ENCODE measurements at regions not wholly inside any gene's neighbourhood (a gene's known extent, or its start where the extent isn't known, plus 50 kb on each side); places are given as distances from the start of the nearest gene placed in this dataset.

DNA sequence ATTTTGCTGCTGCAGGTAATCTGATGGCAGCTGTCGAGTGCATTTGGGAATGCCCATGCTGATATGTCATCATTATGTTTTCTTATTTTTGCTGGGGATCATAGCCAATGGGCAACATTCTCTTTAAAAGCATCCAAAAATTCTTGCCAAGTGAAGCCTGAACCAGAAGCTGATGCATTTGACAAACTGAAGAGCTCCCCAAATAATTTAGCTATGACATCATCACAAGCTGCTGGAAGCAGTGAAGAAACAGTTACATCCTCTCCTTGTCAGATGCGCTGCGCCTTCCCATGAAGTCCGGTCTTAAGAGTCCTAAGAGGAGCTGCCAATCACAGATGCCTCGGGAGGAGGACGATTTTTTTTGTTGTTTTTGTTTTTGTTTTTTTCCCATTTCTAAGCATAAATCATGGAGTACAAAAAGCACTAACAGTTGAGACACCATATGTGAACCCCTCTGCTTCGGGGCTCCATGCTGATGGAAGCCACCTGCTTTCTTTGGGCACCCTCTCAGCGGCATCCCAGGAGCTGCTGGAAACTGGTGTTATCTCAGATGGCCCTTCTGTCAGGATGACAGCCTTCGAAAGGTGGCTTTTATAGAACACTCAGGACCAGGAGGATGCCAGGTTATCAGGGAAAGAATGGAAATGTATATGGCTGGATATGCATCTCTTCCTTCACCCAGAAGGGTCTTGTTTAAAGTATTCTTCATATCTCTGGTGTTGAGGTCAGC lies 56.1 kb upstream of the FOXQ1 start:
- POLR2A ChIA-PET: no interaction called here
- TF ChIP-seq, protein P1, sequence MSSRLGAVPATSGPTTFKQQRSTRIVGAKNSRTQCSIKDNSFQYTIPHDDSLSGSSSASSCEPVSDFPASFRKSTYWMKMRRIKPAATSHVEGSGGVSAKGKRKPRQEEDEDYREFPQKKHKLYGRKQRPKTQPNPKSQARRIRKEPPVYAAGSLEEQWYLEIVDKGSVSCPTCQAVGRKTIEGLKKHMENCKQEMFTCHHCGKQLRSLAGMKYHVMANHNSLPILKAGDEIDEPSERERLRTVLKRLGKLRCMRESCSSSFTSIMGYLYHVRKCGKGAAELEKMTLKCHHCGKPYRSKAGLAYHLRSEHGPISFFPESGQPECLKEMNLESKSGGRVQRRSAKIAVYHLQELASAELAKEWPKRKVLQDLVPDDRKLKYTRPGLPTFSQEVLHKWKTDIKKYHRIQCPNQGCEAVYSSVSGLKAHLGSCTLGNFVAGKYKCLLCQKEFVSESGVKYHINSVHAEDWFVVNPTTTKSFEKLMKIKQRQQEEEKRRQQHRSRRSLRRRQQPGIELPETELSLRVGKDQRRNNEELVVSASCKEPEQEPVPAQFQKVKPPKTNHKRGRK (CRISPR knock-in tag; IDR thresholded peaks at IDR 0.05; ENCODE audit: borderline replicate concordance): no peak
- TF ChIP-seq TCF7 (CRISPR knock-in tag; IDR thresholded peaks at IDR 0.05; ENCODE audit: low read depth) (no peak), NFYB (CRISPR knock-in tag; conservative IDR thresholded peaks at IDR 0.05; ENCODE audit: low read depth) (no peak), KAT7 (CRISPR knock-in tag; IDR thresholded peaks at IDR 0.05; ENCODE audit: borderline replicate concordance) (no peak), NR1H2 (CRISPR knock-in tag; IDR thresholded peaks at IDR 0.05) (no peak), ZNF138 (CRISPR knock-in tag; conservative IDR thresholded peaks at IDR 0.05) (no peak), OVOL2 (CRISPR knock-in tag; IDR thresholded peaks at IDR 0.05; ENCODE audit: borderline replicate concordance) (no peak), NFATC4 (CRISPR knock-in tag; IDR thresholded peaks at IDR 0.05) (no peak), RORB (CRISPR knock-in tag; IDR thresholded peaks at IDR 0.05) (no peak), TEAD1 (CRISPR knock-in tag; IDR thresholded peaks at IDR 0.05) (no peak)
- TF ChIP-seq, protein P2, sequence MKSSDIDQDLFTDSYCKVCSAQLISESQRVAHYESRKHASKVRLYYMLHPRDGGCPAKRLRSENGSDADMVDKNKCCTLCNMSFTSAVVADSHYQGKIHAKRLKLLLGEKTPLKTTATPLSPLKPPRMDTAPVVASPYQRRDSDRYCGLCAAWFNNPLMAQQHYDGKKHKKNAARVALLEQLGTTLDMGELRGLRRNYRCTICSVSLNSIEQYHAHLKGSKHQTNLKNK (CRISPR knock-in tag; IDR thresholded peaks at IDR 0.05): no peak
- TF ChIP-seq, protein P3, sequence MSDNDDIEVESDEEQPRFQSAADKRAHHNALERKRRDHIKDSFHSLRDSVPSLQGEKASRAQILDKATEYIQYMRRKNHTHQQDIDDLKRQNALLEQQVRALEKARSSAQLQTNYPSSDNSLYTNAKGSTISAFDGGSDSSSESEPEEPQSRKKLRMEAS (CRISPR knock-in tag; IDR thresholded peaks at IDR 0.05): no peak
- TF ChIP-seq, protein P4, sequence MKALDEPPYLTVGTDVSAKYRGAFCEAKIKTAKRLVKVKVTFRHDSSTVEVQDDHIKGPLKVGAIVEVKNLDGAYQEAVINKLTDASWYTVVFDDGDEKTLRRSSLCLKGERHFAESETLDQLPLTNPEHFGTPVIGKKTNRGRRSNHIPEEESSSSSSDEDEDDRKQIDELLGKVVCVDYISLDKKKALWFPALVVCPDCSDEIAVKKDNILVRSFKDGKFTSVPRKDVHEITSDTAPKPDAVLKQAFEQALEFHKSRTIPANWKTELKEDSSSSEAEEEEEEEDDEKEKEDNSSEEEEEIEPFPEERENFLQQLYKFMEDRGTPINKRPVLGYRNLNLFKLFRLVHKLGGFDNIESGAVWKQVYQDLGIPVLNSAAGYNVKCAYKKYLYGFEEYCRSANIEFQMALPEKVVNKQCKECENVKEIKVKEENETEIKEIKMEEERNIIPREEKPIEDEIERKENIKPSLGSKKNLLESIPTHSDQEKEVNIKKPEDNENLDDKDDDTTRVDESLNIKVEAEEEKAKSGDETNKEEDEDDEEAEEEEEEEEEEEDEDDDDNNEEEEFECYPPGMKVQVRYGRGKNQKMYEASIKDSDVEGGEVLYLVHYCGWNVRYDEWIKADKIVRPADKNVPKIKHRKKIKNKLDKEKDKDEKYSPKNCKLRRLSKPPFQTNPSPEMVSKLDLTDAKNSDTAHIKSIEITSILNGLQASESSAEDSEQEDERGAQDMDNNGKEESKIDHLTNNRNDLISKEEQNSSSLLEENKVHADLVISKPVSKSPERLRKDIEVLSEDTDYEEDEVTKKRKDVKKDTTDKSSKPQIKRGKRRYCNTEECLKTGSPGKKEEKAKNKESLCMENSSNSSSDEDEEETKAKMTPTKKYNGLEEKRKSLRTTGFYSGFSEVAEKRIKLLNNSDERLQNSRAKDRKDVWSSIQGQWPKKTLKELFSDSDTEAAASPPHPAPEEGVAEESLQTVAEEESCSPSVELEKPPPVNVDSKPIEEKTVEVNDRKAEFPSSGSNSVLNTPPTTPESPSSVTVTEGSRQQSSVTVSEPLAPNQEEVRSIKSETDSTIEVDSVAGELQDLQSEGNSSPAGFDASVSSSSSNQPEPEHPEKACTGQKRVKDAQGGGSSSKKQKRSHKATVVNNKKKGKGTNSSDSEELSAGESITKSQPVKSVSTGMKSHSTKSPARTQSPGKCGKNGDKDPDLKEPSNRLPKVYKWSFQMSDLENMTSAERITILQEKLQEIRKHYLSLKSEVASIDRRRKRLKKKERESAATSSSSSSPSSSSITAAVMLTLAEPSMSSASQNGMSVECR (CRISPR knock-in tag; IDR thresholded peaks at IDR 0.05; ENCODE audit: borderline replicate concordance): no peak
- TF ChIP-seq, protein P5, sequence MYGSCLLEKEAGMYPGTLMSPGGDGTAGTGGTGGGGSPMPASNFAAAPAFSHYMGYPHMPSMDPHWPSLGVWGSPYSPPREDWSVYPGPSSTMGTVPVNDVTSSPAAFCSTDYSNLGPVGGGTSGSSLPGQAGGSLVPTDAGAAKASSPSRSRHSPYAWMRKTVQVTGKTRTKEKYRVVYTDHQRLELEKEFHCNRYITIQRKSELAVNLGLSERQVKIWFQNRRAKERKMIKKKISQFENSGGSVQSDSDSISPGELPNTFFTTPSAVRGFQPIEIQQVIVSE (CRISPR knock-in tag; IDR thresholded peaks at IDR 0.05; ENCODE audit: borderline replicate concordance): no peak
- TF ChIP-seq, protein P6, sequence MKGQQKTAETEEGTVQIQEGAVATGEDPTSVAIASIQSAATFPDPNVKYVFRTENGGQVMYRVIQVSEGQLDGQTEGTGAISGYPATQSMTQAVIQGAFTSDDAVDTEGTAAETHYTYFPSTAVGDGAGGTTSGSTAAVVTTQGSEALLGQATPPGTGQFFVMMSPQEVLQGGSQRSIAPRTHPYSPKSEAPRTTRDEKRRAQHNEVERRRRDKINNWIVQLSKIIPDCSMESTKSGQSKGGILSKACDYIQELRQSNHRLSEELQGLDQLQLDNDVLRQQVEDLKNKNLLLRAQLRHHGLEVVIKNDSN (CRISPR knock-in tag; IDR thresholded peaks at IDR 0.05): no peak
- TF ChIP-seq, protein P7, sequence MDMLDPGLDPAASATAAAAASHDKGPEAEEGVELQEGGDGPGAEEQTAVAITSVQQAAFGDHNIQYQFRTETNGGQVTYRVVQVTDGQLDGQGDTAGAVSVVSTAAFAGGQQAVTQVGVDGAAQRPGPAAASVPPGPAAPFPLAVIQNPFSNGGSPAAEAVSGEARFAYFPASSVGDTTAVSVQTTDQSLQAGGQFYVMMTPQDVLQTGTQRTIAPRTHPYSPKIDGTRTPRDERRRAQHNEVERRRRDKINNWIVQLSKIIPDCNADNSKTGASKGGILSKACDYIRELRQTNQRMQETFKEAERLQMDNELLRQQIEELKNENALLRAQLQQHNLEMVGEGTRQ (CRISPR knock-in tag; IDR thresholded peaks at IDR 0.05): no peak
- TF ChIP-seq, protein P8, sequence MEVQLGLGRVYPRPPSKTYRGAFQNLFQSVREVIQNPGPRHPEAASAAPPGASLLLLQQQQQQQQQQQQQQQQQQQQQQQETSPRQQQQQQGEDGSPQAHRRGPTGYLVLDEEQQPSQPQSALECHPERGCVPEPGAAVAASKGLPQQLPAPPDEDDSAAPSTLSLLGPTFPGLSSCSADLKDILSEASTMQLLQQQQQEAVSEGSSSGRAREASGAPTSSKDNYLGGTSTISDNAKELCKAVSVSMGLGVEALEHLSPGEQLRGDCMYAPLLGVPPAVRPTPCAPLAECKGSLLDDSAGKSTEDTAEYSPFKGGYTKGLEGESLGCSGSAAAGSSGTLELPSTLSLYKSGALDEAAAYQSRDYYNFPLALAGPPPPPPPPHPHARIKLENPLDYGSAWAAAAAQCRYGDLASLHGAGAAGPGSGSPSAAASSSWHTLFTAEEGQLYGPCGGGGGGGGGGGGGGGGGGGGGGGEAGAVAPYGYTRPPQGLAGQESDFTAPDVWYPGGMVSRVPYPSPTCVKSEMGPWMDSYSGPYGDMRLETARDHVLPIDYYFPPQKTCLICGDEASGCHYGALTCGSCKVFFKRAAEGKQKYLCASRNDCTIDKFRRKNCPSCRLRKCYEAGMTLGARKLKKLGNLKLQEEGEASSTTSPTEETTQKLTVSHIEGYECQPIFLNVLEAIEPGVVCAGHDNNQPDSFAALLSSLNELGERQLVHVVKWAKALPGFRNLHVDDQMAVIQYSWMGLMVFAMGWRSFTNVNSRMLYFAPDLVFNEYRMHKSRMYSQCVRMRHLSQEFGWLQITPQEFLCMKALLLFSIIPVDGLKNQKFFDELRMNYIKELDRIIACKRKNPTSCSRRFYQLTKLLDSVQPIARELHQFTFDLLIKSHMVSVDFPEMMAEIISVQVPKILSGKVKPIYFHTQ (CRISPR knock-in tag; IDR thresholded peaks at IDR 0.05): no peak
- Mint-ChIP-seq H3K4me1 (no peaks in the 10 kb centered on the region), H3K4me3 (no peak overlapping the region), H3K27me3 (ENCODE audit: low read depth) (no peaks in the 10 kb centered on the region), H3K27ac (no peak overlapping the region), H3K36me3 (no peaks in the 10 kb centered on the region), H3K9me3 (no peaks in the 10 kb centered on the region)
- DNase-seq (ENCODE audit: low spot score): no peak
- ATAC-seq: no peak
- CTCF ChIA-PET: interaction anchor here (0.7 kb wide), 1 partner anchor 168 kb away, joined by 3 read pairs; no protein-coding TSS in a partner anchor
